GM23248 (cell line): ENCODE measurements at regions not wholly inside any gene's neighbourhood (a gene's known extent, or its start where the extent isn't known, plus 50 kb on each side); places are given as distances from the start of the nearest gene placed in this dataset.

ENCODE experiments used
- DNase-seq: peaks from one replicate; pipeline ENCODE4 v3.0.0-alpha.2; 2015
- H2AFZ ChIP-seq: fragments of 200-600 bp; sonication (generic); 2 replicates; pipeline ENCODE4 v1.6.1; 2016; ENCODE audit warnings: antibody characterized with exemption
- H3F3A ChIP-seq: fragments of 200-600 bp; sonication (generic); 2 replicates; pipeline ENCODE4 v1.6.1; 2016; ENCODE audit warnings: mild to moderate bottlenecking, antibody characterized with exemption, mixed run types; ENCODE audit not compliant: insufficient read depth
- H3K27ac ChIP-seq: fragments of 200-600 bp; sonication (generic); 2 replicates; pipeline ENCODE4 v1.5.1; 2016; ENCODE audit warnings: mild to moderate bottlenecking
- H3K27me3 ChIP-seq: fragments of 200-600 bp; sonication (generic); replicated peaks from 2 replicates; pipeline ENCODE4 v1.6.1; 2016; ENCODE audit warnings: mild to moderate bottlenecking; ENCODE audit not compliant: insufficient read depth
- H3K36me3 ChIP-seq: fragments of 200-600 bp; sonication (generic); 2 replicates; pipeline ENCODE4 v1.6.1; 2016; ENCODE audit warnings: low read depth, mild to moderate bottlenecking
- H3K4me1 ChIP-seq: fragments of 200-600 bp; sonication (generic); 2 replicates; pipeline ENCODE4 v1.6.1; 2016; ENCODE audit warnings: mild to moderate bottlenecking; ENCODE audit not compliant: insufficient read depth
- H3K4me2 ChIP-seq: fragments of 200-600 bp; sonication (generic); one replicate; pipeline ENCODE4 v1.6.1; 2016; ENCODE audit warnings: mild to moderate bottlenecking; ENCODE audit not compliant: unreplicated experiment
- H3K4me3 ChIP-seq: fragments of 200-600 bp; sonication (generic); 2 replicates; pipeline ENCODE4 v1.5.1; 2016; ENCODE audit warnings: mild to moderate bottlenecking
- H3K79me2 ChIP-seq: fragments of 200-600 bp; sonication (generic); 2 replicates; pipeline ENCODE4 v1.6.1; 2016; ENCODE audit warnings: mild to moderate bottlenecking; ENCODE audit not compliant: insufficient read depth
- H3K9ac ChIP-seq: fragments of 200-600 bp; sonication (generic); 2 replicates; pipeline ENCODE4 v1.6.1; 2016; ENCODE audit warnings: mild to moderate bottlenecking
- H3K9me2 ChIP-seq: fragments of 200-600 bp; sonication (generic); 2 replicates; pipeline ENCODE4 v1.6.1; 2016; ENCODE audit warnings: mixed run types, mild to moderate bottlenecking, moderate library complexity; ENCODE audit not compliant: insufficient read depth
- H3K9me3 ChIP-seq: fragments of 200-600 bp; sonication (generic); one replicate; pipeline ENCODE4 v1.6.1; 2017; ENCODE audit warnings: low read depth
- H4K20me1 ChIP-seq: fragments of 200-600 bp; sonication (generic); 2 replicates; pipeline ENCODE4 v1.6.0; 2016; ENCODE audit not compliant: insufficient read depth
- EZH2 ChIP-seq: fragments of 200-600 bp; sonication (generic); IDR thresholded peaks from 2 replicates; pipeline ENCODE4 v1.6.1; 2018; ENCODE audit warnings: antibody characterized with exemption, mild to moderate bottlenecking; ENCODE audit not compliant: insufficient read depth, poor library complexity, severe bottlenecking
- EZH2phosphoT487 ChIP-seq: fragments of 200-600 bp; sonication (generic); IDR thresholded peaks from 2 replicates; pipeline ENCODE4 v1.6.1; 2018; ENCODE audit warnings: antibody characterized with exemption, moderate library complexity, mild to moderate bottlenecking, low read depth; ENCODE audit not compliant: insufficient read depth
- WGBS, 2 experiments: methylation state at CpG; one replicate each; pipeline ENCODE4 v1.1.6; 2015 to 2017; ENCODE audit warnings: low lambda C conversion rate in 2 of 2, low coverage in 1 of 2; ENCODE audit errors: missing lambda C conversion rate in 2 of 2; 5-methylcytosine and 5-hydroxymethylcytosine counted together
- in situ Hi-C: fragments of 300-500 bp; cut with MboI; formaldehyde crosslinking; loops from 2 replicates; pipeline ENCODE4 v1.15.0; 2020

GRCh38 chr4:111108153-111108552, 485.3 kb upstream of the PITX2 start:
- Histone ChIP-seq H3K9ac (no peak overlapping the region), H3K9me2 (no peaks in the 10 kb centered on the region), H3K36me3 (no peaks in the 10 kb centered on the region), H3K27me3 (no peaks in the 10 kb centered on the region), H2AFZ (no peak overlapping the region), H3K4me3 (no peak overlapping the region), H3K79me2 (no peaks in the 10 kb centered on the region), H3K4me2 (no peak overlapping the region), H3F3A (no peaks in the 10 kb centered on the region), H3K4me1 (peaks cover 6% of the 10 kb centered on the region; the same call in 1 of the 2 replicates), H4K20me1 (no peaks in the 10 kb centered on the region), H3K27ac (no peak overlapping the region), H3K9me3 (no peaks in the 10 kb centered on the region)
- WGBS, 2 experiments = 90 to 100% methylated on average over 1 of the region's 1 CpG
- TF ChIP-seq EZH2 (no peak), EZH2phosphoT487 (no peak)
- in situ Hi-C loops = no loop called here
- no peak for DNase-seq

- H3K4me2 ChIP-seq = no peak overlapping the region
- no peak overlapping the region for H2AFZ ChIP-seq
- H3K27me3 ChIP-seq = no peaks in the 10 kb centered on the region
- peaks cover 8% of the 10 kb centered on the region for H3K4me1 ChIP-seq
- H3K79me2 ChIP-seq = no peaks in the 10 kb centered on the region
- H4K20me1 ChIP-seq = no peaks in the 10 kb centered on the region
- no peaks in the 10 kb centered on the region for H3F3A ChIP-seq
- no peak overlapping the region for H3K4me3 ChIP-seq
- no peaks in the 10 kb centered on the region for H3K9me2 ChIP-seq
- no peak for DNase-seq
- H3K36me3 ChIP-seq = no peaks in the 10 kb centered on the region
- no peaks in the 10 kb centered on the region for H3K9me3 ChIP-seq
- no peak overlapping the region for H3K9ac ChIP-seq
- in situ Hi-C loops = no loop called here
- no peak overlapping the region for H3K27ac ChIP-seq
- no peak for TF ChIP-seq EZH2
- no peak for TF ChIP-seq EZH2phosphoT487
- WGBS, 2 experiments = 58 to 68% methylated on average over 3 of the region's 3 CpGs
Measured at GRCh38 chr4:111113591-111113990, 490.7 kb upstream of the PITX2 start.

DNA sequence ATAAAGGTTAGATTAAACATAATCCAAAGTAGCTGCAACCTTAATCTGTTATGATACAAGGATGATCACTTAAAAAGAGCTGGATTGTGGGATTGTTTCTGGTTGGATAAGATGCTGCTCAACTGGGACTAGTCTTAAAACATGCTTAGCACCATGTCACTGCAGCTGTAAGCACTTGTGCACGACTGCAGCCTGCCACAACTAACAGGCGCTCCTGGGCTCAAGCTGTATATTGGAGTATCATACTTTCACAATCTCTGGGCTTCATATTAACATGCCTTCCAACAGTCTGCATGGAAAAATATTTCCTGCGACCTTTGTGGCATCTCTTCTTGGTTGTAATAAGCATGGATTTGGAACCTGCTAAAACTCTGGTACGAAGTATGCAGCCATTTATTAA, 493.0 kb upstream of the PITX2 start:
- WGBS, 2 experiments = 41 to 48% methylated on average over 4 of the region's 4 CpGs
- no peak overlapping the region for H2AFZ ChIP-seq

DNA sequence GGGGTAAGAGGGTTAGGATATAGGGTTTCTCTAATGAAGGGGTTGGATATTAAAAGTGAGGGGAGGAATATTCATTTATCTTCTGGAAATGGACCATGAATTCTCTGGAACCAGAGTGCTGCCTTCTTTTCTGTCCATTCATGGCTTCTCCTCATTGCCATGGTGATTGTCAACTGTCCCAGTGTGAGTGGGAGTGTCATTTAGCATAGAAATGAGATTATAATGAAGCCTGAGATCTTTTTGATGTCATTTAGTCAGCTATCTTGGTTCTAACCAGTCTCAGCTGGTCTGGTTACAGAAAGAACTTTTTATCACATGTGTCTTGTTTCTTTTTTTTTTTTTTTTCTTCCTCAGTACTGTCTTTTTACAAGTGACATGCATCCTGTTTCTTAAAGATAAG, 497.3 kb upstream of the PITX2 start:
- H4K20me1 ChIP-seq = no peaks in the 10 kb centered on the region
- H3K4me1 ChIP-seq = no peaks in the 10 kb centered on the region
- TF ChIP-seq EZH2phosphoT487 (no peak), EZH2 (no peak)
- no peak overlapping the region for H3K4me2 ChIP-seq
- H3K9ac ChIP-seq = no peak overlapping the region
- H3K9me2 ChIP-seq = no peaks in the 10 kb centered on the region
- H3K27me3 ChIP-seq = no peaks in the 10 kb centered on the region
- H3K4me3 ChIP-seq = no peak overlapping the region
- no peak overlapping the region for H3K27ac ChIP-seq
- H3K36me3 ChIP-seq = no peaks in the 10 kb centered on the region
- in situ Hi-C loops = no loop called here
- no peaks in the 10 kb centered on the region for H3F3A ChIP-seq
- H2AFZ ChIP-seq = no peak overlapping the region
- H3K79me2 ChIP-seq = no peaks in the 10 kb centered on the region
- DNase-seq = no peak
- no peaks in the 10 kb centered on the region for H3K9me3 ChIP-seq

More for the DNA sequence above, 493.0 kb upstream of the PITX2 start:
- TF ChIP-seq EZH2phosphoT487 = no peak
- no peak for TF ChIP-seq EZH2
- Histone ChIP-seq H3K79me2 (no peaks in the 10 kb centered on the region), H3K27me3 (no peaks in the 10 kb centered on the region), H3K4me3 (no peak overlapping the region), H3K4me1 (peaks cover 8% of the 10 kb centered on the region), H3K9ac (no peak overlapping the region), H3F3A (no peaks in the 10 kb centered on the region), H3K36me3 (no peaks in the 10 kb centered on the region), H4K20me1 (no peaks in the 10 kb centered on the region), H3K27ac (no peak overlapping the region), H3K9me3 (no peaks in the 10 kb centered on the region), H3K4me2 (no peak overlapping the region), H3K9me2 (no peaks in the 10 kb centered on the region)
- no peak for DNase-seq
- in situ Hi-C loops = no loop called here

GRCh38 chr4:111126340-111126739, 503.5 kb upstream of the PITX2 start:
- TF ChIP-seq EZH2 (no peak), EZH2phosphoT487 (no peak)
- in situ Hi-C loops = loop anchor here (25.0 kb wide), 1 partner anchor 486 kb away; no protein-coding TSS in a partner anchor
- 61 to 76% methylated on average over 2 of the region's 2 CpGs for WGBS, 2 experiments

More at GRCh38 chr4:111126340-111126739, 503.5 kb upstream of the PITX2 start:
- Histone ChIP-seq H3K9me2 (no peaks in the 10 kb centered on the region), H4K20me1 (no peaks in the 10 kb centered on the region), H3K27me3 (no peaks in the 10 kb centered on the region), H3K9me3 (no peaks in the 10 kb centered on the region), H3K4me3 (no peak overlapping the region), H3K27ac (no peak overlapping the region), H3K79me2 (no peaks in the 10 kb centered on the region), H3K4me2 (no peak overlapping the region), H3F3A (no peaks in the 10 kb centered on the region), H3K36me3 (no peaks in the 10 kb centered on the region), H2AFZ (no peak overlapping the region), H3K4me1 (no peaks in the 10 kb centered on the region), H3K9ac (no peak overlapping the region)
- DNase-seq = no peak
